Stomach (tissue), 8 donors: ENCODE measurements at regions not wholly inside any gene's neighbourhood (a gene's known extent, or its start where the extent isn't known, plus 50 kb on each side); places are given as distances from the start of the nearest gene placed in this dataset.
A peak's percentile ranks its signal among the peaks of the same experiment; 100 is the strongest.

Experiments
- DNase-seq, 2 donors: peaks; one replicate each; pipeline versions ENCODE4 v3.0.0 to v3.0.0-alpha.2; 2013 to 2019
- H3K27ac ChIP-seq, 5 donors: fragments of 200-600 bp in 4 of 5; sonication (generic) in 4 of 5; one replicate each; pipeline ENCODE4 v1.5.1; 2013 to 2019; ENCODE audit warnings: mild to moderate bottlenecking in 1 of 5, moderate library complexity in 1 of 5
- H3K27me3 ChIP-seq, 3 donors: fragments of 200-600 bp; sonication (generic); one replicate each; pipeline ENCODE4 v1.5.1; 2017 to 2019; ENCODE audit warnings: mixed run types in 1 of 3
- H3K36me3 ChIP-seq, 4 donors: fragments of 200-600 bp; sonication (generic); 1 replicate in 3 of 4; 2 replicates in 1 of 4; pipeline ENCODE4 v1.5.1; 2016 to 2019
- H3K4me1 ChIP-seq, 4 donors: fragments of 200-600 bp; sonication (generic); one replicate each; pipeline ENCODE4 v1.5.1; 2016 to 2019
- H3K4me3 ChIP-seq, 4 donors: fragments of 200-600 bp; sonication (generic) in 3 of 4; one replicate each; pipeline ENCODE4 v1.5.1; 2016 to 2019; ENCODE audit warnings: mild to moderate bottlenecking in 1 of 4
- H3K9me3 ChIP-seq, 4 donors: fragments of 200-600 bp; sonication (generic); one replicate each; pipeline ENCODE4 v1.5.1; 2016 to 2019
- EP300 ChIP-seq: sonication (generic); formaldehyde crosslinking; IDR thresholded peaks from one replicate; pipeline ENCODE4 v1.6.1; 2017; ENCODE audit warnings: antibody characterized with exemption
- POLR2A ChIP-seq, 4 donors: fragments of 450-650 bp; IDR thresholded peaks; one replicate each; pipeline ENCODE4 v1.6.1; 2016; ENCODE audit warnings: antibody characterized with exemption in 4 of 4, control low read depth in 2 of 4, mild to moderate bottlenecking in 1 of 4, moderate library complexity in 1 of 4
- POLR2AphosphoS5 ChIP-seq, 3 donors: sonication (generic); formaldehyde crosslinking; IDR thresholded peaks; one replicate each; pipeline ENCODE4 v1.6.1; 2016; ENCODE audit warnings: antibody characterized with exemption in 3 of 3
- WGBS, 5 donors: extraction: QIAGEN DNeasy Blood & Tissue Kit in 3 of 5; methylation state at CpG; one replicate each; pipeline versions ENCODE4 v1.1.5 to v1.1.7; 2013 to 2018; 5-methylcytosine and 5-hydroxymethylcytosine counted together
- intact Hi-C: fragments of 100-400 bp; cut with DNase I; formaldehyde crosslinking; loops from one replicate; pipeline ENCODE4 v1.15.1; 2023; ENCODE audit warnings: low total_unique reads
- TF ChIP-seq, protein P1 (sequence below), 7 experiments: fragments of 450-650 bp in 4 of 7; fragments of 200-600 bp in 3 of 7; sonication (generic) in 3 of 7; IDR thresholded peaks; one replicate each; pipeline ENCODE4 v1.5.1; 2016 to 2019; ENCODE audit warnings: antibody characterized with exemption in 7 of 7, control low read depth in 2 of 7, mild to moderate bottlenecking in 1 of 7
- donor health status: healthy with polysubstance abuse.
- donor health status: Bipolar disorder and iron deficiency.
- donor health status: healthy.

DNA sequence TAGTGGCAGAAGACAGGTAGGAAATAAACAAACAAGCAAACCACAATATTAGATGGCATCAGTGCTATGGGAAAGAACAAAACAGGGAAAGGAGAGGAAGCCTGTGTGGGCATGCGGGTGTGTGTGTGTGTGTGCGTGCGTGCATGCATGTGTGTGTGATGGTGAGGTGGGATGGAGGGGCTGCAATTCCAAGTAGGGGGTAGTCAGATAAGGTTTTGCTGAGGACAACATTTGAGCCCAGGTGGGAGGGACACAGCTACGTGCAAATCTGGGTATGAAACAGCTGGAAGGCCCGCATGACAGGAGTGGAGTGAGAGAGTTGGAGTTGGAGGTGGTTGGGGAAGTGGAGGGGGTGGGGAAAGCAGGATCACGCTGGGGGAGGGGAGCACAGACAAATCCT, 121.0 kb upstream of the PARD3 start:
- no peak for TF ChIP-seq POLR2A (IDR thresholded peaks at IDR 0.05)
- no peak for TF ChIP-seq POLR2AphosphoS5 (IDR thresholded peaks at IDR 0.05)
- TF ChIP-seq EP300: no peak
- TF ChIP-seq, protein P1, sequence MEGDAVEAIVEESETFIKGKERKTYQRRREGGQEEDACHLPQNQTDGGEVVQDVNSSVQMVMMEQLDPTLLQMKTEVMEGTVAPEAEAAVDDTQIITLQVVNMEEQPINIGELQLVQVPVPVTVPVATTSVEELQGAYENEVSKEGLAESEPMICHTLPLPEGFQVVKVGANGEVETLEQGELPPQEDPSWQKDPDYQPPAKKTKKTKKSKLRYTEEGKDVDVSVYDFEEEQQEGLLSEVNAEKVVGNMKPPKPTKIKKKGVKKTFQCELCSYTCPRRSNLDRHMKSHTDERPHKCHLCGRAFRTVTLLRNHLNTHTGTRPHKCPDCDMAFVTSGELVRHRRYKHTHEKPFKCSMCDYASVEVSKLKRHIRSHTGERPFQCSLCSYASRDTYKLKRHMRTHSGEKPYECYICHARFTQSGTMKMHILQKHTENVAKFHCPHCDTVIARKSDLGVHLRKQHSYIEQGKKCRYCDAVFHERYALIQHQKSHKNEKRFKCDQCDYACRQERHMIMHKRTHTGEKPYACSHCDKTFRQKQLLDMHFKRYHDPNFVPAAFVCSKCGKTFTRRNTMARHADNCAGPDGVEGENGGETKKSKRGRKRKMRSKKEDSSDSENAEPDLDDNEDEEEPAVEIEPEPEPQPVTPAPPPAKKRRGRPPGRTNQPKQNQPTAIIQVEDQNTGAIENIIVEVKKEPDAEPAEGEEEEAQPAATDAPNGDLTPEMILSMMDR (IDR thresholded peaks at IDR 0.05): no peak

DNA sequence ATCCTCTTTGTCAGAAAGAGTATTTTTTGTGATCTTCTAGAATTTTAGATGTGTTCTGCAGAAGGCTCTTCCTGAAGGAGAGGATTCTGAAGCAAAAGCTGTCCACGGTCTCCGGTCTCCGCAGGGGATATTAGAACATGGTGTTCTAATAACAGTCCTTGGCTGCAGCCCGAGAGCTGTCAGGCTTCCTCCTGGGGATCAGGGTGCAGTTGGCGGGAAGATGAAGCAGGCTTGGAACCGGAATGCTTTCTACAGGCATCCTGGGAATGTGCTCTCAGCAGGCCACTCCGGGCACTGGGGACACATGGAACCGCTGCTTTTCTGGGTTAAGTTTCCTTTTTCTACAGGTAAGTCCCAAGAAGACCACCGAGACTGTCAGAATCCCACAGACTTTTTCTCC, 118.6 kb upstream of the PARD3 start:
- TF ChIP-seq EP300 (peak; percentile 38), POLR2AphosphoS5 (IDR thresholded peaks at IDR 0.05) (peak in 1 of 3 donors; percentile 15), POLR2A (IDR thresholded peaks at IDR 0.05) (no peak)
- TF ChIP-seq, protein P1 (IDR thresholded peaks at IDR 0.05): no peak
- intact Hi-C loops: no loop called here
- no peaks in the 10 kb centered on the region for H3K36me3 ChIP-seq
- no peaks in the 10 kb centered on the region for H3K27me3 ChIP-seq
- DNase-seq: peak in 1 of 2 donors; percentile 30
- H3K4me1 ChIP-seq: peaks cover 0 to 20% (median 3%) of the 10 kb centered on the region in 4 donors
- no peaks in the 10 kb centered on the region for H3K9me3 ChIP-seq
- H3K4me3 ChIP-seq: no peak overlapping the region
- no peak overlapping the region for H3K27ac ChIP-seq
- WGBS, 5 donors: 58 to 80% (median 64%) methylated on average over 9 of the region's 9 CpGs

More for the DNA sequence above, 121.0 kb upstream of the PARD3 start:
- 78 to 86% (median 83%) methylated on average over 6 of the region's 6 CpGs for WGBS, 5 donors
- no peak for DNase-seq
- no peak overlapping the region for H3K4me3 ChIP-seq
- no peaks in the 10 kb centered on the region for H3K36me3 ChIP-seq
- no peak overlapping the region for H3K27ac ChIP-seq
- H3K4me1 ChIP-seq: peaks cover 0 to 20% (median 3%) of the 10 kb centered on the region in 4 donors
- intact Hi-C loops: no loop called here
- no peaks in the 10 kb centered on the region for H3K27me3 ChIP-seq
- no peaks in the 10 kb centered on the region for H3K9me3 ChIP-seq

DNA sequence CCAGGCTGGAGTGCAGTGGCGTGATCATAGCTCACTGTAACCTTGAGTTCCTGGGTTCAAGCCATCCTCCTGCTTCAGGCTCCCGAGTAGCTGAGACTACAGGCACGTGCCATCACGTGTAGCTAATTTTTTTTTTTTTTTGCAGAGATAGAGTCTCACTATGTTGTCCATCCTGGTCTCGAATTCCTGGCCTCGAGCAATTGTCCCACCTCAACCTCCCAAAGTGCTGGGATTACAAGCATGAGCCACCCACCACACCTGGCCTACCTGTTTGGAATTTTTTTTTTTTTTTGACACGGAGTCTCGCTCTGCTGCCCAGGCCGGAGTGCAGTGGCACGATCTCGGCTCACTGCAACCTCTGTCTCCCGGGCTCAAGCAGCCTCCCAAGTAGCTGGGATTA, 117.1 kb upstream of the PARD3 start:
- no peak overlapping the region for H3K4me3 ChIP-seq
- intact Hi-C loops: no loop called here
- no peaks in the 10 kb centered on the region for H3K9me3 ChIP-seq
- H3K4me1 ChIP-seq: peaks cover 0 to 20% (median 3%) of the 10 kb centered on the region in 4 donors
- no peak for TF ChIP-seq POLR2AphosphoS5 (IDR thresholded peaks at IDR 0.05)
- no peak for TF ChIP-seq EP300
- TF ChIP-seq, protein P1 (IDR thresholded peaks at IDR 0.05): no peak
- no peak for TF ChIP-seq POLR2A (IDR thresholded peaks at IDR 0.05)
- no peaks in the 10 kb centered on the region for H3K36me3 ChIP-seq
- H3K27ac ChIP-seq: no peak overlapping the region
- WGBS, 5 donors: 90 to 95% (median 93%) methylated on average over 12 of the region's 12 CpGs
- no peaks in the 10 kb centered on the region for H3K27me3 ChIP-seq
- DNase-seq: no peak

DNA sequence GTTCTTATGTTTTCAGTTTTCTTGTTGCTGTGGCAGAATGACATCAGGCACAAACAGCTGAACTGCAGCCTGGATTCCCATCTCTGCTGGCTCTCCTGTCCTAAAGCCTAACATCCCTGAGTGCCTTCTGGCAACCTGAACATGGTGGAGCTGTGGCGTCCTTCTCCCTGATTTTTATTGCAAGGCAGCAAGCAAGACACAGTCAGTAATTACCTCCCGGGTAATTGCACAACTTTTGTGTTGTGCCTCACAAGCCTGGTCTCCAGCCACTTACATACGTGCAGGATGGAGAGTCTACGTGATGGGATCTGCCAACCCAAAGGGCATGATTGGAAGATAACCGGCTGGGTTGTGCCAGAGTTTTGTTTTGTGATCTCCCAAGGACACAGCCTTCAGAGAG, 116.1 kb upstream of the PARD3 start:
- H3K27ac ChIP-seq: no peak overlapping the region
- no peak overlapping the region for H3K4me3 ChIP-seq
- H3K36me3 ChIP-seq: no peaks in the 10 kb centered on the region
- intact Hi-C loops: no loop called here
- WGBS, 5 donors: 61 to 74% (median 70%) methylated on average over 5 of the region's 5 CpGs
- peaks cover 0 to 2% (median 0%) of the 10 kb centered on the region in 4 donors for H3K9me3 ChIP-seq
- peaks cover 0 to 20% (median 3%) of the 10 kb centered on the region in 4 donors for H3K4me1 ChIP-seq
- DNase-seq: no peak
- TF ChIP-seq, protein P1 (IDR thresholded peaks at IDR 0.05): no peak
- TF ChIP-seq EP300 (no peak), POLR2A (IDR thresholded peaks at IDR 0.05) (no peak), POLR2AphosphoS5 (IDR thresholded peaks at IDR 0.05) (no peak)
- no peaks in the 10 kb centered on the region for H3K27me3 ChIP-seq
